GM12864 (cell line): ENCODE measurements at regions not wholly inside any gene's neighbourhood (a gene's known extent, or its start where the extent isn't known, plus 50 kb on each side); places are given as distances from the start of the nearest gene placed in this dataset.

Experiments
- DNase-seq: peaks from one replicate; pipeline ENCODE4 v3.0.0-alpha.2; 2011; ENCODE audit warnings: low read depth
- H3K4me3 ChIP-seq: 2 replicates; pipeline ENCODE4 v1.5.1; 2011; ENCODE audit warnings: mild to moderate bottlenecking, low read depth, low read length, control low read depth
- TF ChIP-seq, protein P1 (sequence below): IDR thresholded peaks from 2 replicates; pipeline ENCODE4 v1.5.1; 2011; ENCODE audit warnings: low read depth, mild to moderate bottlenecking, moderate library complexity, low read length, control low read depth, inconsistent platforms; ENCODE audit errors: missing control alignments

- DNase-seq, result no peak
- TF ChIP-seq, protein P1, sequence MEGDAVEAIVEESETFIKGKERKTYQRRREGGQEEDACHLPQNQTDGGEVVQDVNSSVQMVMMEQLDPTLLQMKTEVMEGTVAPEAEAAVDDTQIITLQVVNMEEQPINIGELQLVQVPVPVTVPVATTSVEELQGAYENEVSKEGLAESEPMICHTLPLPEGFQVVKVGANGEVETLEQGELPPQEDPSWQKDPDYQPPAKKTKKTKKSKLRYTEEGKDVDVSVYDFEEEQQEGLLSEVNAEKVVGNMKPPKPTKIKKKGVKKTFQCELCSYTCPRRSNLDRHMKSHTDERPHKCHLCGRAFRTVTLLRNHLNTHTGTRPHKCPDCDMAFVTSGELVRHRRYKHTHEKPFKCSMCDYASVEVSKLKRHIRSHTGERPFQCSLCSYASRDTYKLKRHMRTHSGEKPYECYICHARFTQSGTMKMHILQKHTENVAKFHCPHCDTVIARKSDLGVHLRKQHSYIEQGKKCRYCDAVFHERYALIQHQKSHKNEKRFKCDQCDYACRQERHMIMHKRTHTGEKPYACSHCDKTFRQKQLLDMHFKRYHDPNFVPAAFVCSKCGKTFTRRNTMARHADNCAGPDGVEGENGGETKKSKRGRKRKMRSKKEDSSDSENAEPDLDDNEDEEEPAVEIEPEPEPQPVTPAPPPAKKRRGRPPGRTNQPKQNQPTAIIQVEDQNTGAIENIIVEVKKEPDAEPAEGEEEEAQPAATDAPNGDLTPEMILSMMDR, result no peak
- H3K4me3 ChIP-seq, result no peak overlapping the region
Observed at GRCh38 chr10:78752221-78752620, 316.5 kb upstream of the ZMIZ1 start.

GRCh38 chr10:78752708-78753107, 316.1 kb upstream of the ZMIZ1 start:
- no peak overlapping the region for H3K4me3 ChIP-seq
- DNase-seq, result no peak
- TF ChIP-seq, protein P1, result no peak

DNA sequence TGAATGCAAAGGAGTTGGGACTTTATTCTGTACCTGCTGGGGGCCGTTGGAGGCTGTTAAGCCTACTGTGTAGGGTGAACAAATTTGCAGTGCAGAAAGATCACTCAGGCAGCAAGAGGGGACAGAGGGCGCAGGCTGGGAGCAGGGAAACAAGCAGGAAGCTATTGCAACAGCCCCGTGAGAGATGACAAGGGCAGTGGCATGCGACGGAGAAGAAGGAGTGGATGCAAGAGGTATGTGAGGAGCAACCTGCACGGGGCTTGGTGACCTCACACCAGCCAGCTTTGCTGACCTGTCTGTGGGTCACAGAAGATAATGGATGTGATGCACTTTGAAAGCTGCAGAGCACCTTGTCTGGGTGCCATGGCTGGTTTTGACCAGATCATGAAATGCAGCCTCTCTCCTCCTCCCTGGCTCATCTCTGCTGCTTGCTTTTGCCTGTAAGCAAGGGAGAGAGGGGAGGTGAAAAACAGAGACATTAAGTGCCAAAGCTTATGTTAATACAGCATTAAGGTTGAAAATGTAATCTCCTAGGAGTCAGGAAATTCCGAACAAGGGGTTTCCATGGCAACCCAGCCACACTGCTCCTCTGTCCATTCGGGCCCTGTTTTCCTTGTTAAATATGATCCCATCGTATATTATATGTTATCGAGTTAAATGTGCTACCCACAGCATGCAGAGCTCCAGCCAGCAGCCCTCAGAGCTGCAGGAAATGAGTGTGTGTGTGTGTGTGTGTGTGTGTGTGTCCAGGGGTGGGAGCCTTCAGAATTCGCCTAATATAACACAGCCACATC, 314.3 kb upstream of the ZMIZ1 start:
- no peak overlapping the region for H3K4me3 ChIP-seq
- TF ChIP-seq, protein P1, result no peak
- no peak for DNase-seq

- TF ChIP-seq, protein P1, result no peak
Observed at GRCh38 chr10:78755063-78755701, 313.6 kb upstream of the ZMIZ1 start.

DNA sequence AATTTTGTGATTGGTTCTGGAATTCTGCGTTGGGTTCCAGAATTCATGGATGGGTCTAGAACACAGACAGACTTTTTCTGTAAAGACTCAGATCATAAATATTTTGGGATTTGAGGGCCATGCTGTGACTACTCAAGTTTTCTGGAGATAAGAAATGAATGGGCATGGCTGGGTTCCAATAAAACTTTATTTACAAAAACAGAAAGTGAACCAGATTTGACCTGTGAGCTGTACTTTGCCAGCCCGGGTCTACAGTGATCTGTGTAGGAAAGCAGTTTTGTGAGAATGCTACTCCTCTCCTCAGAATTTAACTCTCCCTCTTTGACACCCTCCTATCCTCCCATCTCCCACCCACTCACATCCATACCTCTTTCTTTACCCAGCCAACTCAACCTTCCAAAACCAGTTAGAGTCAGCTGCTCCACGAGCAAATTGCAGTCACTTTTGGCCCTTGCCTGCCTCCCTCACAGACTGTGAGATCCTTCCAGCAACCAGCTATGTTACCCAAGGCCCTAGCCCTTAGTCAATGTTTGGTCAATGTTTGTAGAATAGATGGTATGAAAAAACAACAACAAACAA, 312.8 kb upstream of the ZMIZ1 start:
- TF ChIP-seq, protein P1, result no peak
- no peak overlapping the region for H3K4me3 ChIP-seq
- no peak for DNase-seq

More at GRCh38 chr10:78755063-78755701, 313.6 kb upstream of the ZMIZ1 start:
- DNase-seq, result no peak
- no peak overlapping the region for H3K4me3 ChIP-seq

DNA sequence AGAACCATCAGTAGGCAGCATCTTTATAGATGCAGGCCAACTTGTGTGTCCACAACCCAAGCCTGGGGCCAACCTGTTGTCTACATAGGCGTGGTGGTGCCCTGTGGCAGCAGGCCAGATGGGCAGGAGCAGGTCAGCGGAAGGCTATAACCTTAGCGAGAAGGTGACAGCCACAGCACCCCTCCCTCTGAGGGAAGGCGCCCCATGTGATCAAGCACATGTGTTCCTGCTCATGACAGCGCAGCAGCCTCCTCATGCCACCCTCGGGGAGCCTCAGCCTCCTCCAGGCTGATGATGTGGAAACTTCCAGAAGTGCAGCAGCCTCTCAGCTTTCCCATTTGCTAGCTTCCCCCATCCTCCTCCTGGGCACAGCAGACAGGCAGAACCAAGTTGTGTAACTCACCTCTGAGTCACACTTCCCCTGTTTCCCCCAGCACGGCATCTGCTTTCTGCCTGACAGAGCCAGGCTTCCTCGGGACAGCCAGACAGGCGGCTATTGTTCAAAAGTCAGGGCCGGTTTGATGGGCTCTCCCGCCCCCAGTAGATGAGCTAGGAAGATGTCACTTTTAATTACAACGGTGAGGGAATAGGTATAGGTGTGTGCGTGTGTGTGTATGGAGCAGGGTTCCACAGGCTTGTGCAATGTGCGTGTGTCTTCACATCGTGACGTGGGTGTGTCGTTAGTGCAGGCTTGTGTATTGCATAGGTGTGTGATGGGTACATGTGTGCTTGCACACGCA, 312.0 kb upstream of the ZMIZ1 start:
- DNase-seq, result no peak
- H3K4me3 ChIP-seq, result no peak overlapping the region
- TF ChIP-seq, protein P1, result no peak
